ENCODE measurements at regions not wholly inside any gene's neighbourhood (a gene's known extent, or its start where the extent isn't known, plus 50 kb on each side); places are given as distances from the start of the nearest gene placed in this dataset.

GRCh38 chr9:108709997-108710396, 145.8 kb downstream of the ACTL7B start:
- Histone ChIP-seq H3K9me3 (ENCODE audit: control insufficient read depth, insufficient read depth, low read depth, low read length) (no peaks in the 10 kb centered on the region), H3K4me1 (ENCODE audit: control insufficient read depth, insufficient read depth, low read length) (peaks cover 2% of the 10 kb centered on the region; the same call in 1 of the 2 replicates), H3K27ac (ENCODE audit: low read depth, low read length) (no peak overlapping the region), H3K27me3 (ENCODE audit: control insufficient read depth, insufficient read depth, low read length) (no peaks in the 10 kb centered on the region), H3K36me3 (ENCODE audit: control insufficient read depth, insufficient read depth, low read length) (no peaks in the 10 kb centered on the region), H3K4me3 (ENCODE audit: low read depth, low read length) (no peak overlapping the region), H3K9ac (ENCODE audit: low read length) (no peak overlapping the region)

- Histone ChIP-seq H3K27ac (ENCODE audit: low read depth, low read length) (no peak overlapping the region), H3K9me3 (ENCODE audit: control insufficient read depth, insufficient read depth, low read depth, low read length) (no peaks in the 10 kb centered on the region), H3K36me3 (ENCODE audit: control insufficient read depth, insufficient read depth, low read length) (no peaks in the 10 kb centered on the region), H3K27me3 (ENCODE audit: control insufficient read depth, insufficient read depth, low read length) (no peaks in the 10 kb centered on the region), H3K4me3 (ENCODE audit: low read depth, low read length) (no peak overlapping the region), H3K4me1 (ENCODE audit: control insufficient read depth, insufficient read depth, low read length) (peaks cover 8% of the 10 kb centered on the region), H3K9ac (ENCODE audit: low read length) (no peak overlapping the region)
Observed at GRCh38 chr9:108709126-108709525, 146.7 kb downstream of the ACTL7B start.

- H3K9ac ChIP-seq (ENCODE audit: low read length) = no peak overlapping the region
- H3K4me1 ChIP-seq (ENCODE audit: control insufficient read depth, insufficient read depth, low read length) = peaks cover 8% of the 10 kb centered on the region
- H3K27me3 ChIP-seq (ENCODE audit: control insufficient read depth, insufficient read depth, low read length) = no peaks in the 10 kb centered on the region
- H3K4me3 ChIP-seq (ENCODE audit: low read depth, low read length) = no peak overlapping the region
- H3K27ac ChIP-seq (ENCODE audit: low read depth, low read length) = no peak overlapping the region
- H3K9me3 ChIP-seq (ENCODE audit: control insufficient read depth, insufficient read depth, low read depth, low read length) = no peaks in the 10 kb centered on the region
- no peaks in the 10 kb centered on the region for H3K36me3 ChIP-seq (ENCODE audit: control insufficient read depth, insufficient read depth, low read length)
Observed at GRCh38 chr9:108708448-108708847, 147.3 kb downstream of the ACTL7B start.

- H3K9ac ChIP-seq (ENCODE audit: low read length) = no peak overlapping the region
- no peaks in the 10 kb centered on the region for H3K36me3 ChIP-seq (ENCODE audit: control insufficient read depth, insufficient read depth, low read length)
- no peak overlapping the region for H3K27ac ChIP-seq (ENCODE audit: low read depth, low read length)
- no peak overlapping the region for H3K4me3 ChIP-seq (ENCODE audit: low read depth, low read length)
- H3K4me1 ChIP-seq (ENCODE audit: control insufficient read depth, insufficient read depth, low read length) = peaks cover 8% of the 10 kb centered on the region
- no peaks in the 10 kb centered on the region for H3K27me3 ChIP-seq (ENCODE audit: control insufficient read depth, insufficient read depth, low read length)
- no peaks in the 10 kb centered on the region for H3K9me3 ChIP-seq (ENCODE audit: control insufficient read depth, insufficient read depth, low read depth, low read length)
Observed at GRCh38 chr9:108707120-108707519, 148.7 kb downstream of the ACTL7B start.

- Histone ChIP-seq H3K4me1 (ENCODE audit: control insufficient read depth, insufficient read depth, low read length) (peaks cover 8% of the 10 kb centered on the region), H3K36me3 (ENCODE audit: control insufficient read depth, insufficient read depth, low read length) (no peaks in the 10 kb centered on the region), H3K27me3 (ENCODE audit: control insufficient read depth, insufficient read depth, low read length) (no peaks in the 10 kb centered on the region), H3K9me3 (ENCODE audit: control insufficient read depth, insufficient read depth, low read depth, low read length) (no peaks in the 10 kb centered on the region), H3K4me3 (ENCODE audit: low read depth, low read length) (no peak overlapping the region), H3K9ac (ENCODE audit: low read length) (no peak overlapping the region), H3K27ac (ENCODE audit: low read depth, low read length) (no peak overlapping the region)
Observed at GRCh38 chr9:108704156-108704852, 151.5 kb downstream of the ACTL7B start.

GRCh38 chr9:108703429-108703828, 152.4 kb downstream of the ACTL7B start:
- Histone ChIP-seq H3K27me3 (ENCODE audit: control insufficient read depth, insufficient read depth, low read length) (no peaks in the 10 kb centered on the region), H3K9me3 (ENCODE audit: control insufficient read depth, insufficient read depth, low read depth, low read length) (no peaks in the 10 kb centered on the region), H3K4me1 (ENCODE audit: control insufficient read depth, insufficient read depth, low read length) (peaks cover 8% of the 10 kb centered on the region), H3K27ac (ENCODE audit: low read depth, low read length) (no peak overlapping the region), H3K9ac (ENCODE audit: low read length) (no peak overlapping the region), H3K36me3 (ENCODE audit: control insufficient read depth, insufficient read depth, low read length) (no peaks in the 10 kb centered on the region), H3K4me3 (ENCODE audit: low read depth, low read length) (no peak overlapping the region)

GRCh38 chr9:108702681-108703080, 153.1 kb downstream of the ACTL7B start:
- H3K9ac ChIP-seq (ENCODE audit: low read length) = no peak overlapping the region
- no peaks in the 10 kb centered on the region for H3K9me3 ChIP-seq (ENCODE audit: control insufficient read depth, insufficient read depth, low read depth, low read length)
- no peaks in the 10 kb centered on the region for H3K27me3 ChIP-seq (ENCODE audit: control insufficient read depth, insufficient read depth, low read length)
- H3K27ac ChIP-seq (ENCODE audit: low read depth, low read length) = no peak overlapping the region
- peaks cover 8% of the 10 kb centered on the region for H3K4me1 ChIP-seq (ENCODE audit: control insufficient read depth, insufficient read depth, low read length)
- no peaks in the 10 kb centered on the region for H3K36me3 ChIP-seq (ENCODE audit: control insufficient read depth, insufficient read depth, low read length)
- H3K4me3 ChIP-seq (ENCODE audit: low read depth, low read length) = no peak overlapping the region

- Histone ChIP-seq H3K9ac (ENCODE audit: low read length) (no peak overlapping the region), H3K36me3 (ENCODE audit: control insufficient read depth, insufficient read depth, low read length) (no peaks in the 10 kb centered on the region), H3K4me3 (ENCODE audit: low read depth, low read length) (no peak overlapping the region), H3K27me3 (ENCODE audit: control insufficient read depth, insufficient read depth, low read length) (no peaks in the 10 kb centered on the region), H3K27ac (ENCODE audit: low read depth, low read length) (no peak overlapping the region), H3K4me1 (ENCODE audit: control insufficient read depth, insufficient read depth, low read length) (no peaks in the 10 kb centered on the region), H3K9me3 (ENCODE audit: control insufficient read depth, insufficient read depth, low read depth, low read length) (no peaks in the 10 kb centered on the region)
Observed at GRCh38 chr9:108698801-108699200, 157.0 kb downstream of the ACTL7B start.

GRCh38 chr9:108698231-108698630, 157.6 kb downstream of the ACTL7B start:
- Histone ChIP-seq H3K9me3 (ENCODE audit: control insufficient read depth, insufficient read depth, low read depth, low read length) (no peaks in the 10 kb centered on the region), H3K27ac (ENCODE audit: low read depth, low read length) (no peak overlapping the region), H3K9ac (ENCODE audit: low read length) (no peak overlapping the region), H3K4me3 (ENCODE audit: low read depth, low read length) (no peak overlapping the region), H3K27me3 (ENCODE audit: control insufficient read depth, insufficient read depth, low read length) (no peaks in the 10 kb centered on the region), H3K36me3 (ENCODE audit: control insufficient read depth, insufficient read depth, low read length) (no peaks in the 10 kb centered on the region), H3K4me1 (ENCODE audit: control insufficient read depth, insufficient read depth, low read length) (no peaks in the 10 kb centered on the region)

GRCh38 chr9:108696156-108696555, 159.6 kb downstream of the ACTL7B start:
- H3K27me3 ChIP-seq (ENCODE audit: control insufficient read depth, insufficient read depth, low read length) = no peaks in the 10 kb centered on the region
- no peak overlapping the region for H3K4me3 ChIP-seq (ENCODE audit: low read depth, low read length)
- no peaks in the 10 kb centered on the region for H3K36me3 ChIP-seq (ENCODE audit: control insufficient read depth, insufficient read depth, low read length)
- no peaks in the 10 kb centered on the region for H3K9me3 ChIP-seq (ENCODE audit: control insufficient read depth, insufficient read depth, low read depth, low read length)
- no peaks in the 10 kb centered on the region for H3K4me1 ChIP-seq (ENCODE audit: control insufficient read depth, insufficient read depth, low read length)
- no peak overlapping the region for H3K9ac ChIP-seq (ENCODE audit: low read length)
- H3K27ac ChIP-seq (ENCODE audit: low read depth, low read length) = no peak overlapping the region

- H3K27ac ChIP-seq (ENCODE audit: low read depth, low read length) = no peak overlapping the region
- no peak overlapping the region for H3K9ac ChIP-seq (ENCODE audit: low read length)
Observed at GRCh38 chr9:108694170-108694569, 161.6 kb downstream of the ACTL7B start.

More at GRCh38 chr9:108694170-108694569, 161.6 kb downstream of the ACTL7B start:
- no peaks in the 10 kb centered on the region for H3K27me3 ChIP-seq (ENCODE audit: control insufficient read depth, insufficient read depth, low read length)
- no peaks in the 10 kb centered on the region for H3K36me3 ChIP-seq (ENCODE audit: control insufficient read depth, insufficient read depth, low read length)
- no peak overlapping the region for H3K4me3 ChIP-seq (ENCODE audit: low read depth, low read length)
- no peaks in the 10 kb centered on the region for H3K4me1 ChIP-seq (ENCODE audit: control insufficient read depth, insufficient read depth, low read length)
- 0 out of 2 replicates have a peak, but pooled peaks cover 2% of the 10 kb centered on the region for H3K9me3 ChIP-seq (ENCODE audit: control insufficient read depth, insufficient read depth, low read depth, low read length)

All from HUES6 (cell line).